AG09319 (cell line): ENCODE measurements at regions not wholly inside any gene's neighbourhood (a gene's known extent, or its start where the extent isn't known, plus 50 kb on each side); places are given as distances from the start of the nearest gene placed in this dataset.

ENCODE experiments used
- DNase-seq: peaks from one replicate; pipeline ENCODE4 v3.0.0-alpha.2; 2010; ENCODE audit warnings: low read depth; ENCODE audit errors: extremely low read depth
- CTCF ChIP-seq: IDR thresholded peaks from 2 replicates; pipeline ENCODE4 v1.5.1; 2011; ENCODE audit warnings: low read depth, mild to moderate bottlenecking, inconsistent platforms, low read length, moderate library complexity

GRCh38 chr11:129652835-129653234 is 162.8 kb upstream of the TMEM45B start:
- peak; percentile 5 for DNase-seq
- TF ChIP-seq CTCF, result no peak

- no peak for TF ChIP-seq CTCF
- DNase-seq, result no peak
These were observed 160.3 kb upstream of the TMEM45B start for GRCh38 chr11:129655247-129655832.

- DNase-seq, result no peak
- TF ChIP-seq CTCF, result no peak
These were observed 157.7 kb upstream of the TMEM45B start for GRCh38 chr11:129657866-129658525.

- DNase-seq, result no peak
- no peak for TF ChIP-seq CTCF
These were observed 157.2 kb upstream of the TMEM45B start for GRCh38 chr11:129658526-129658867.

- no peak for DNase-seq
These were observed 134.7 kb upstream of the TMEM45B start for GRCh38 chr11:129680907-129681306.

GRCh38 chr11:129681344-129682114 is 134.1 kb upstream of the TMEM45B start:
- no peak for TF ChIP-seq CTCF
- DNase-seq, result no peak

More at GRCh38 chr11:129680907-129681306, 134.7 kb upstream of the TMEM45B start:
- TF ChIP-seq CTCF, result no peak

GRCh38 chr11:129686269-129686668 is 129.4 kb upstream of the TMEM45B start:
- no peak for DNase-seq
- TF ChIP-seq CTCF, result no peak
